ENCODE measurements at regions not wholly inside any gene's neighbourhood (a gene's known extent, or its start where the extent isn't known, plus 50 kb on each side); places are given as distances from the start of the nearest gene placed in this dataset.

GRCh38 chr2:156042895-156043294 lies 289.6 kb downstream of the NR4A2 start:
- no peak for DNase-seq (ENCODE audit: low read depth)
- H3K4me3 ChIP-seq (ENCODE audit: low read depth, low read length): no peak overlapping the region
- no peak for TF ChIP-seq CTCF (IDR thresholded peaks at IDR 0.05; ENCODE audit: control insufficient read depth, extremely low read depth, insufficient read depth)

GRCh38 chr2:156038021-156038420 lies 294.5 kb downstream of the NR4A2 start:
- no peak overlapping the region for H3K4me3 ChIP-seq (ENCODE audit: low read depth, low read length)
- no peak for DNase-seq (ENCODE audit: low read depth)
- TF ChIP-seq CTCF (IDR thresholded peaks at IDR 0.05; ENCODE audit: control insufficient read depth, extremely low read depth, insufficient read depth): no peak

- no peak for DNase-seq (ENCODE audit: low read depth)
- H3K4me3 ChIP-seq (ENCODE audit: low read depth, low read length): no peak overlapping the region
- TF ChIP-seq CTCF (IDR thresholded peaks at IDR 0.05; ENCODE audit: control insufficient read depth, extremely low read depth, insufficient read depth): no peak
Measured at GRCh38 chr2:156037482-156037881, 295.0 kb downstream of the NR4A2 start.

GRCh38 chr2:156031121-156031520 lies 301.4 kb downstream of the NR4A2 start:
- no peak for TF ChIP-seq CTCF (IDR thresholded peaks at IDR 0.05; ENCODE audit: control insufficient read depth, extremely low read depth, insufficient read depth)
- no peak for DNase-seq (ENCODE audit: low read depth)
- H3K4me3 ChIP-seq (ENCODE audit: low read depth, low read length): no peak overlapping the region

GRCh38 chr2:156023229-156023869 lies 309.2 kb downstream of the NR4A2 start:
- no peak overlapping the region for H3K4me3 ChIP-seq (ENCODE audit: low read depth, low read length)
- TF ChIP-seq CTCF (IDR thresholded peaks at IDR 0.05; ENCODE audit: control insufficient read depth, extremely low read depth, insufficient read depth): no peak
- no peak for DNase-seq (ENCODE audit: low read depth)

- DNase-seq (ENCODE audit: low read depth): peak; percentile 84
- TF ChIP-seq CTCF (IDR thresholded peaks at IDR 0.05; ENCODE audit: control insufficient read depth, extremely low read depth, insufficient read depth): no peak
- no peak overlapping the region for H3K4me3 ChIP-seq (ENCODE audit: low read depth, low read length)
Measured at GRCh38 chr2:156021146-156022040, 311.1 kb downstream of the NR4A2 start.

Data from LNCaP clone FGC (cell line).